GM12892 (cell line): ENCODE measurements at regions not wholly inside any gene's neighbourhood (a gene's known extent, or its start where the extent isn't known, plus 50 kb on each side); places are given as distances from the start of the nearest gene placed in this dataset.
A peak's percentile ranks its signal among the peaks of the same experiment; 100 is the strongest.

Experiments
- DNase-seq: peaks from one replicate; pipeline ENCODE4 v3.0.0; 2011; ENCODE audit not compliant: insufficient read length
- FAIRE-seq: peaks from 2 replicates; lab custom pipeline; 2011; peaks lifted over from hg19 to GRCh38; lab: Jason Lieb, UNC
- POLR2A ChIP-seq: IDR thresholded peaks from 2 replicates; pipeline ENCODE4 v1.6.1; 2011; ENCODE audit warnings: low read depth, low read length, control low read depth
- POLR2AphosphoS5 ChIP-seq: IDR thresholded peaks from 2 replicates; pipeline ENCODE4 v1.6.1; 2011; ENCODE audit warnings: low read depth, low read length, control low read depth
- TAF1 ChIP-seq: IDR thresholded peaks from 2 replicates; pipeline ENCODE4 v1.6.1; 2011; ENCODE audit warnings: low read depth, mild to moderate bottlenecking, control low read depth, low read length, borderline replicate concordance

DNA sequence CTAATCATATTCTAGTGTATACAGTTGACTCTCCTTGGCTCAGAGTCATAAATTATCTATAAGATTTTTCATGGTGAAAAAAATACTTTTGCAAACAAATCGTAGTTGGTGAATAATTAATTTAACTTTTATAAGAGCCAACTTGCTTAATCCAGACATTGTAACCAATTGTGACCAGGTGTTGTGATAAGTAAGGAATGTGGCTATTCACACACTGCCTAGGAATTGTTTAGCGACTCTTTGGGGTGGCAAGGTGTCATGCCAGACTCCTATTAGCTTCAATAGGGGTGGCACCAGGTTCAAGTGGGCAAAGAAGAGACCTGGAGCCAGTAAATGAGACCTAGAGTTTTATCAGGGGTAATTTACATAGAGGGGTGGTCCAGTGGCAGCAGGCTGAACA lies 344.7 kb upstream of the PKDCC start:
- TF ChIP-seq POLR2AphosphoS5 (no peak), TAF1 (no peak), POLR2A (no peak)
- FAIRE-seq: no peak
- no peak for DNase-seq

DNA sequence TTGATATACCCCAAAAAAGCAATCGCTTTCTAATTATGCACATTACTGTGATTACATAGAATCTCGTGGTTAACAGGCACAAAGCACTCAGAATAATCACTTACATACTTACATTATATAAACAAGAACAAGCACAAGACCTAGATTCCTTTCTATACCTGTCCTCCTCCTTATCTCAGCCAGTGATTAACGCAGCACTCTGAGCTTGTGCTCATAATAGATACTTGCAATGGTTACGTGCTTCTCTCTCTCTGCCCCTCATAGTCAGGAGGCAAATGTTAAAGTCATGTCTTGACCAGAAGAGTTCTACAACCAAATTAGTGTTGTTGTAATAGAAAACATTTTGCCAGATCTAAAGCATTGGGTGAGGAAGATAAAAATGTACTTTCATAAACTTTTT lies 342.2 kb upstream of the PKDCC start:
- no peak for DNase-seq
- no peak for TF ChIP-seq POLR2AphosphoS5
- no peak for TF ChIP-seq POLR2A
- TF ChIP-seq TAF1: no peak
- FAIRE-seq: no peak

- DNase-seq (no peak), FAIRE-seq (no peak)
- TF ChIP-seq POLR2AphosphoS5 (no peak), TAF1 (no peak), POLR2A (no peak)
These were observed 341.5 kb upstream of the PKDCC start for GRCh38 chr2:41706286-41706685.

GRCh38 chr2:41707790-41708451 lies 339.9 kb upstream of the PKDCC start:
- no peak for FAIRE-seq
- DNase-seq: no peak
- no peak for TF ChIP-seq POLR2AphosphoS5

- FAIRE-seq: no peak
- TF ChIP-seq POLR2A (no peak), POLR2AphosphoS5 (no peak), TAF1 (no peak)
- DNase-seq: no peak
These were observed 337.9 kb upstream of the PKDCC start for GRCh38 chr2:41709702-41710599.

- FAIRE-seq (no peak), DNase-seq (no peak)
- TF ChIP-seq POLR2A: no peak
- no peak for TF ChIP-seq POLR2AphosphoS5
- TF ChIP-seq TAF1: no peak
These were observed 336.9 kb upstream of the PKDCC start for GRCh38 chr2:41710944-41711343.

- FAIRE-seq (no peak), DNase-seq (no peak)
These were observed 336.1 kb upstream of the PKDCC start for GRCh38 chr2:41711736-41712135.

GRCh38 chr2:41716497-41716896 lies 331.3 kb upstream of the PKDCC start:
- FAIRE-seq (no peak), DNase-seq (no peak)
- no peak for TF ChIP-seq POLR2A
- TF ChIP-seq POLR2AphosphoS5: no peak
- TF ChIP-seq TAF1: no peak

More at GRCh38 chr2:41711736-41712135, 336.1 kb upstream of the PKDCC start:
- no peak for TF ChIP-seq POLR2AphosphoS5

DNA sequence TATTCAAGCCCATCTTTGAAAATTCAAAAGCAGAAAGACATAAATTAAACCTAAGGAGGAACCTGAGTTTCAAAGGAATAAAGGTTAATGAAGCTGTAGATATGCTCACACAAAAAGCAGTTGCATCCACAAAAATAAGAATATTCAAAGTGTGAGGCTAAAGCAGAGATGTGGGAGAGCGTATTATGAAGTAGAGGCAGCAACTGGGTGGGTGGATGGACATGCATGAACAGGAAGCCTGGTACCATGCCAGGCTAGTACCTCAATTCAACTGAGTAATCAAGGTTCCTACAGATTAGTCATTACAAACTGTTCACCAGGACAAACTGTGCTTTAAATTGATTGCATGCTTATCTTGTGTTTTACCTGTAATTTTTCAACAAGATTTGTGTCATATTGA lies 330.0 kb upstream of the PKDCC start:
- no peak for TF ChIP-seq TAF1
- TF ChIP-seq POLR2A: no peak
- no peak for TF ChIP-seq POLR2AphosphoS5
- no peak for DNase-seq
- peak; percentile 33 for FAIRE-seq

DNA sequence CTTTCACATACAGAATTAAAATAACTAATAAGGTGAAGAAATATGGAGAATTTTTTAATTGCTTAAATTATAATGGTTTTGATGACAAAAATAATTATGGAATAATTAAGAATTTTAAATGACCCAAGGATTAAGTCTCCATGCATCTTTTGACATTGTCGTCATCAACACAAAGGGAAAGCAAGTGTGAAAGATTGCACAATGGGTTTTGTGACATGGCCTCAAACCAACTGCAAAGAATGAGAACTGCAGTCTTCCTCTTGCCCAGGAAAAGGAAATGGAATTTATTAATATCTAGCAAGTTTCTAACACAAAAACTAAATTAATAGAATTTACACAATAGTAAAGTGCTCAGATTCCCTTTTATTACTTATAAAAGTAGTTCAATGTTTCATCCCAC lies 329.1 kb upstream of the PKDCC start:
- TF ChIP-seq POLR2AphosphoS5: no peak
- no peak for TF ChIP-seq TAF1
- TF ChIP-seq POLR2A: no peak
- DNase-seq (no peak), FAIRE-seq (no peak)

DNA sequence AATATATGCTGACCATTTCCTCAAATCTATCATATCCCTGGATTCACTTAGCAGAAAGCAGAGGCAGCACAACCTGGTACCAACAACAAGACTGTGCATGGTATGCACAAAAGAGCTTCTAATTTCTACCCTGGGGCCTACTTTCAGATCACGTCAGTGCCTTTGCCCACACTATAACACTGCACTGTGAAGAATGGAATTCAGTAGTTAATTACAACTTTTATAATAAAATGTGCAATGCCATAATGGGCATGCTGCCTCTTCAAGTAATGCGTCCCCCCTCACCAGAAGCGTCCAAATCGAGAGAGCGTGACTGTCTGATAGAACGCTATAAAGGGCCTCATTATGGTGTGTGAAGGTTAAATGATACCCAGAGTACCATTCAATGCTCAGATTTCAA lies 328.1 kb upstream of the PKDCC start:
- FAIRE-seq (no peak), DNase-seq (no peak)

GRCh38 chr2:41720331-41721251 lies 327.2 kb upstream of the PKDCC start:
- DNase-seq (no peak), FAIRE-seq (peak; percentile 67)
- TF ChIP-seq POLR2AphosphoS5 (no peak), POLR2A (no peak), TAF1 (no peak)

More for the DNA sequence above, 328.1 kb upstream of the PKDCC start:
- TF ChIP-seq POLR2A (no peak), POLR2AphosphoS5 (no peak), TAF1 (no peak)
